LNCaP clone FGC (cell line): ENCODE measurements at regions not wholly inside any gene's neighbourhood (a gene's known extent, or its start where the extent isn't known, plus 50 kb on each side); places are given as distances from the start of the nearest gene placed in this dataset.

Experiments used
- DNase-seq: peaks from one replicate; pipeline ENCODE4 v3.0.0-alpha.2; 2011; ENCODE audit warnings: low read depth
- H3K4me3 ChIP-seq: 2 replicates; pipeline ENCODE4 v1.5.1; 2011; ENCODE audit warnings: mild to moderate bottlenecking, low read depth, low read length, control low read depth
- TF ChIP-seq, protein P1 (sequence below): IDR thresholded peaks from 2 replicates; pipeline ENCODE4 v1.5.1; 2012; ENCODE audit warnings: mild to moderate bottlenecking; ENCODE audit not compliant: control insufficient read depth, insufficient read depth; ENCODE audit errors: extremely low read depth

DNA sequence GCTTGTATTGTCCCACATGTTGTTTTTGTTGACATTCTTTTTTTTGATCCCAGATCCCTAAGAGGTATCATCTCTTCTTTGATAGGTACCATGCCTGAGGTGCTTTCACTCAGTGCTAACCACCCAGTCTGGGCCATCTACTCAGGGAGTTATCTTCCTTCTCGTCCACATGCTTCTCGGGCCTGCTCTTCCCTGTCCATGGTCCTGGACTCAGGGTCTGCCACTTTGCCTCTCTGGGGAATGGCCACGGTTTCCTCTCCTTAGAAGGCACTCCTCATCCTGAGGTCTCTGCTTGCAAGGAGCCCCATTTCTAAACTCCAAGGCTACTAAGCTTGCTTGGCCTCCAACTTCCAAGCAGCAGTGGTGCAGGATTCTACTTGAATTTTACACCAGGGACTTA lies 227.0 kb upstream of the NCAM1 start:
- H3K4me3 ChIP-seq = no peak overlapping the region
- TF ChIP-seq, protein P1, sequence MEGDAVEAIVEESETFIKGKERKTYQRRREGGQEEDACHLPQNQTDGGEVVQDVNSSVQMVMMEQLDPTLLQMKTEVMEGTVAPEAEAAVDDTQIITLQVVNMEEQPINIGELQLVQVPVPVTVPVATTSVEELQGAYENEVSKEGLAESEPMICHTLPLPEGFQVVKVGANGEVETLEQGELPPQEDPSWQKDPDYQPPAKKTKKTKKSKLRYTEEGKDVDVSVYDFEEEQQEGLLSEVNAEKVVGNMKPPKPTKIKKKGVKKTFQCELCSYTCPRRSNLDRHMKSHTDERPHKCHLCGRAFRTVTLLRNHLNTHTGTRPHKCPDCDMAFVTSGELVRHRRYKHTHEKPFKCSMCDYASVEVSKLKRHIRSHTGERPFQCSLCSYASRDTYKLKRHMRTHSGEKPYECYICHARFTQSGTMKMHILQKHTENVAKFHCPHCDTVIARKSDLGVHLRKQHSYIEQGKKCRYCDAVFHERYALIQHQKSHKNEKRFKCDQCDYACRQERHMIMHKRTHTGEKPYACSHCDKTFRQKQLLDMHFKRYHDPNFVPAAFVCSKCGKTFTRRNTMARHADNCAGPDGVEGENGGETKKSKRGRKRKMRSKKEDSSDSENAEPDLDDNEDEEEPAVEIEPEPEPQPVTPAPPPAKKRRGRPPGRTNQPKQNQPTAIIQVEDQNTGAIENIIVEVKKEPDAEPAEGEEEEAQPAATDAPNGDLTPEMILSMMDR = no peak
- peak; percentile 7 for DNase-seq

DNA sequence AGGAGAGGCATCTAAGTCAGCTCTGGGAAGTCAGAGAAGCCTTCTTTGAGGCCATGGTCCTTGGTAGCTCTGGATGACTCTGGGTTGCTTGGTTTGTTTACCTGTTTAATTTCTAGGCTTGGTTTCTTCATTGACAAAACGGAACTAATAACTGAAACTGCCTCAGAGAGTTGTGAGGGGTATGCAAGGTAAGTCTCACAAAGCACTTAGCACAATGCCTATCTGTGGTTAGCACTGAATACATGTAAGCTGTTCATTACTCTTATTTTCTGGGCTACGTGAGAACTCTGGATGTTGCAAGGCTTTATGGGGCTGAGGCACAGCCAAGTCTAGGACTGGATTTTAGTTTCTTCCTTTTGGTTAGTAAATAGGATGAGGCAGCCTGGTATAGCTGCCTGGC lies 225.8 kb upstream of the NCAM1 start:
- no peak overlapping the region for H3K4me3 ChIP-seq
- no peak for DNase-seq
- TF ChIP-seq, protein P1 = no peak

DNA sequence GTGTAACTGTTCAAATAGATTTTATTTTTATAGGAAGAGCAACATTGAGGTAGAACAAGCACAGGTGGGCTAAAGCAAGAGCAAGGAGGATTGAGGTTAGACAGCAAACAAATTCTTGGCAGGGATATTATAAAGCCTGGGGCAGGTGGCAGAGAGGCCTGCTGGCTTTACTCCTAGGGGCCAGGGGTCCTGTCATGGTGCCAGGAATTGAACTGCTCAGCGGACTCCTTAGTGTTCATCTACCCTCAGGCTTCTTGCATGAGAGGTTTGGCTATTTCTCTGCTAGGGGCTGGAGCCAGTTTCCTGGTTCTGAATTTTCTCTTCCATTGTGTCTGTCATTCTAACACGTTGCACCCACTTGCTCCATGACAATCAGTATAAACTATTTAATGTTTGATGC lies 217.2 kb upstream of the NCAM1 start:
- TF ChIP-seq, protein P1 = no peak
- no peak overlapping the region for H3K4me3 ChIP-seq
- no peak for DNase-seq

GRCh38 chr11:112745973-112746372 lies 215.2 kb upstream of the NCAM1 start:
- no peak for DNase-seq
- H3K4me3 ChIP-seq = no peak overlapping the region
- TF ChIP-seq, protein P1 = no peak

DNA sequence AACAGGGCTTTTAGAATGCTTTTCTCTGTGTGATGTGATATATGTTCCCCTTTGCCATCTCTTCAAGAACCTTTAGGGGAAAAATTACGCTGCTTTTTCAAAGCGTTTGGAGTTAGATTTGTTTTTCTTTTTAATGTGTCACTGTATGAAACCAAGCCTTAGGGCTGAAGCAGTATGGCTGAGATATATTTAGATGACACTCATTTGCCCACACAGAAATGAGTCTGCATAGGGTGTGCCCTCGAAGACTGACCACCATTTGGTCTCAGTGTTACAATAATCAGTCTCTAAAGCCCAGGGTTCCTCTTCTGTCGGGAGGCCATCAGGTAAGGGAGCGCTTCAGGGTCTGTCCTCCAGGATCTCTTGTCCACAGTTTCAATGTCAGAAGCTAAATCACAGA lies 213.0 kb upstream of the NCAM1 start:
- TF ChIP-seq, protein P1 = no peak
- H3K4me3 ChIP-seq = no peak overlapping the region
- no peak for DNase-seq

DNA sequence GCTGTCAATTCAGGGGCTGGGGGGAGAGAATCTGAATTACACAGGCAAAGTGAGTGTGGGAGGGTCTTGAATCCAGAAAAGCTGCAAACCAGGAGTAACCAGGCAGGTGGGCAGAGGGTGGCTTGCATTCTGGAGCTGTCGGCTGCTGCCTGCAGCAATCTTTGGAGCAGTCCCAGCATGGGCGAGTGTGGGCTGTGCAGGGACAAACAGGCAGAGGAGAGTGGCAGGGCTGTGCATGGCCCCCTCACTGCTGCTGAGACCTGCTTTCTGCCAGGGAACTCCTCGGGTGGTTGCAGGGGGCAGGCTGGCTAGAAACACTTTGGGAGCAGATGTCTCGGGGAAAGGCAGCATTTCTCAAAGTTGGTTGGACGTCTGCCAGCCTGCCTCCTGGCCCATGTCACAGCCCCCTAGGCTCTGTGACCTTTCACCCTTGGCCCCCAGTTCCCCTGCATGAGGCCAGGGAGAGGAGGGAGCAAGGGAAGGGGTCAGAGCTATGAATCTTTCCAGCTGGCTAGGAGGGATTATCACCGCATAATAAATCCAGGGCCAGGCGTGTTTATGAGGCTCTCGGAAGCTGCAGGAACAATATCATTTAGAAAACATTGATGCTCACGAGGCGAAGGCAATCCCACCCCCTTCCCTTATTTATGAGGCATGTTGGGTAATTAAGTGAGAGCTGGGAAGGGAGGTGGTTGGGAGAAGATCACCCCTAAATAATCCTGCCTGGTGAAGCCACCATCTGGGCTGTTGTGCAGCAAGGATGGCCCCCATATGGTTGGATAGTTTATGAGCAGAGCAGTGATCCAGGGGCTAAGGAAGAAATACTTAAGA lies 212.3 kb upstream of the NCAM1 start:
- H3K4me3 ChIP-seq = no peak overlapping the region
- DNase-seq = no peak
- TF ChIP-seq, protein P1 = no peak

GRCh38 chr11:112751329-112751728 lies 209.9 kb upstream of the NCAM1 start:
- no peak overlapping the region for H3K4me3 ChIP-seq
- TF ChIP-seq, protein P1 = no peak
- DNase-seq = no peak
